Endothelial cell of umbilical vein (primary cell): ENCODE measurements at regions not wholly inside any gene's neighbourhood (a gene's known extent, or its start where the extent isn't known, plus 50 kb on each side); places are given as distances from the start of the nearest gene placed in this dataset.

Experiments
- BruUV-seq: library from RNA; stranded (reverse); fragments of 400-500 nt; replicated peaks from 2 replicates; lab custom pipeline; 2021; lab: Mats Ljungman, UMichigan
- CTCF ChIA-PET: fragments of 300-600, 350-600 bp; sonication (Branson Sonifier 250); formaldehyde crosslinking; loops from one replicate; lab custom pipeline; 2021; ENCODE audit warnings: antibody characterized with exemption, inconsistent platforms; lab: Charles Lee
- POLR2A ChIA-PET: fragments of 300-600, 350-600 bp; sonication (Branson Sonifier 250); formaldehyde crosslinking; loops from one replicate; lab custom pipeline; 2021; ENCODE audit warnings: antibody characterized with exemption, inconsistent platforms; lab: Charles Lee
- DNase-seq: peaks from one replicate; pipeline ENCODE4 v3.0.0-alpha.2; 2011; ENCODE audit warnings: low read depth, low spot score
- FAIRE-seq: peaks from 2 replicates; lab custom pipeline; 2011; peaks lifted over from hg19 to GRCh38; lab: Jason Lieb, UNC
- H2AFZ ChIP-seq: 2 replicates; pipeline ENCODE4 v1.6.0; 2012; ENCODE audit warnings: low read depth, low read length, control low read depth, inconsistent platforms
- H3K27ac ChIP-seq: 2 replicates; pipeline ENCODE4 v1.5.1; 2011; ENCODE audit warnings: low read depth, mild to moderate bottlenecking, control low read depth, low read length, moderate library complexity; ENCODE audit not compliant: insufficient read depth
- H3K27me3 ChIP-seq, 2 experiments: 2 replicates each; pipeline versions ENCODE4 v1.6.0 to v1.6.1; 2011; ENCODE audit warnings: low read length in 2 of 2, mixed read lengths in 1 of 2; ENCODE audit not compliant: control insufficient read depth in 2 of 2, insufficient read depth in 2 of 2
- H3K36me3 ChIP-seq, 2 experiments: 2 replicates in 1 of 2; 3 replicates in 1 of 2; pipeline ENCODE4 v1.5.1; 2011; ENCODE audit warnings: low read length in 2 of 2, mild to moderate bottlenecking in 1 of 2, moderate library complexity in 1 of 2; ENCODE audit not compliant: control insufficient read depth in 2 of 2, insufficient read depth in 2 of 2; ENCODE audit errors: extremely low read depth in 1 of 2
- H3K4me1 ChIP-seq: 3 replicates; pipeline ENCODE4 v1.5.1; 2011; ENCODE audit warnings: mild to moderate bottlenecking, low read length; ENCODE audit not compliant: control insufficient read depth, insufficient read depth; ENCODE audit errors: extremely low read depth
- H3K4me2 ChIP-seq: 2 replicates; pipeline ENCODE4 v1.6.1; 2011; ENCODE audit warnings: low read length, control low read depth, mixed read lengths; ENCODE audit not compliant: insufficient read depth
- H3K4me3 ChIP-seq, 3 experiments: fragments of 200-600 bp in 1 of 3; sonication (generic), shearing (Covaris generic) in 1 of 3; replicated peaks in 1 of 3; 2 replicates each; pipeline ENCODE4 v1.5.1; 2011 to 2016; ENCODE audit warnings: control low read depth in 3 of 3, low read length in 3 of 3, mild to moderate bottlenecking in 2 of 3, inconsistent platforms in 1 of 3, low read depth in 1 of 3, moderate library complexity in 1 of 3; ENCODE audit not compliant: insufficient read depth in 1 of 3
- H3K79me2 ChIP-seq: 2 replicates; pipeline ENCODE4 v1.6.0; 2012; ENCODE audit warnings: low read length, inconsistent platforms; ENCODE audit not compliant: control insufficient read depth, insufficient read depth
- H3K9ac ChIP-seq: replicated peaks from 2 replicates; pipeline ENCODE3; 2011; ENCODE audit warnings: low read length, control low read depth; ENCODE audit not compliant: insufficient read depth; ENCODE audit errors: extremely low read depth
- H3K9me1 ChIP-seq: replicated peaks from 3 replicates; pipeline ENCODE4 v1.6.0; 2011; ENCODE audit warnings: mild to moderate bottlenecking, low read length; ENCODE audit not compliant: control insufficient read depth, insufficient read depth; ENCODE audit errors: extremely low read depth
- H3K9me3 ChIP-seq: replicated peaks from 2 replicates; pipeline ENCODE4 v1.5.1; 2012; ENCODE audit warnings: low read length, inconsistent platforms; ENCODE audit not compliant: control insufficient read depth, insufficient read depth
- H4K20me1 ChIP-seq: replicated peaks from 2 replicates; pipeline ENCODE3; 2011; ENCODE audit warnings: mild to moderate bottlenecking, low read length; ENCODE audit not compliant: control insufficient read depth, insufficient read depth; ENCODE audit errors: extremely low read depth
- CTCF ChIP-seq, 2 donors: IDR thresholded peaks; 1 replicate in 1 of 2; 2 replicates in 1 of 2; pipeline ENCODE4 v1.5.1; 2011; ENCODE audit warnings: low read length in 2 of 2, mild to moderate bottlenecking in 2 of 2, moderate library complexity in 2 of 2, control low read depth in 1 of 2, inconsistent platforms in 1 of 2, low read depth in 1 of 2; ENCODE audit not compliant: insufficient read depth in 1 of 2; ENCODE audit errors: extremely low read depth in 1 of 2
- EZH2 ChIP-seq: IDR thresholded peaks from 2 replicates; pipeline ENCODE4 v1.6.1; 2012; ENCODE audit warnings: borderline replicate concordance, low read depth, mild to moderate bottlenecking, moderate library complexity, low read length, inconsistent platforms; ENCODE audit not compliant: severe bottlenecking
- FOS ChIP-seq: IDR thresholded peaks from 2 replicates; pipeline ENCODE4 v1.6.1; 2011; ENCODE audit warnings: mild to moderate bottlenecking, low read length, moderate library complexity, borderline replicate concordance; ENCODE audit not compliant: insufficient read depth
- GATA2 ChIP-seq: IDR thresholded peaks from 2 replicates; pipeline ENCODE4 v1.7.0; 2011; ENCODE audit warnings: low read depth, mild to moderate bottlenecking, moderate library complexity, mixed read lengths, low read length; ENCODE audit not compliant: insufficient read length, insufficient read depth
- JUN ChIP-seq: IDR thresholded peaks from 2 replicates; pipeline ENCODE4 v1.6.1; 2011; ENCODE audit warnings: borderline replicate concordance, low read depth; ENCODE audit not compliant: insufficient read length, insufficient read depth
- MAX ChIP-seq: IDR thresholded peaks from 2 replicates; pipeline ENCODE4 v1.6.1; 2011; ENCODE audit not compliant: insufficient read depth, insufficient read length
- MYC ChIP-seq: IDR thresholded peaks from one replicate; pipeline ENCODE4 v1.6.1; 2011; ENCODE audit warnings: mild to moderate bottlenecking, low read depth, low read length
- POLR2A ChIP-seq: IDR thresholded peaks from 2 replicates; pipeline ENCODE4 v1.6.1; 2012; ENCODE audit warnings: low read depth, mild to moderate bottlenecking, control low read depth, low read length
- POLR2AphosphoS5 ChIP-seq: IDR thresholded peaks from 2 replicates; pipeline ENCODE4 v1.6.1; 2012; ENCODE audit warnings: low read depth, mild to moderate bottlenecking, control low read depth, low read length, moderate library complexity; ENCODE audit not compliant: insufficient read depth
- dilution Hi-C: fragments of 300-500 bp; cut with MboI; formaldehyde crosslinking; loops from one replicate; pipeline ENCODE4 v1.15.0; 2019; ENCODE audit warnings: low sequenced_read_pairs; ENCODE audit not compliant: extremely low pct_ligation_motif_present
- intact Hi-C: fragments of 100-400 bp; cut with micrococcal nuclease; formaldehyde crosslinking; loops from one replicate; pipeline ENCODE4 v1.10.0; 2022

- no peak for FAIRE-seq
- Histone ChIP-seq H3K36me3 (no peaks in the 10 kb centered on the region), H3K9me3 (no peaks in the 10 kb centered on the region), H3K27ac (no peak overlapping the region), H3K4me3 (no peak overlapping the region), H3K4me2 (no peak overlapping the region), H3K9me1 (no peaks in the 10 kb centered on the region), H3K79me2 (no peaks in the 10 kb centered on the region), H2AFZ (no peak overlapping the region), H4K20me1 (no peaks in the 10 kb centered on the region), H3K9ac (no peak overlapping the region), H3K4me1 (no peaks in the 10 kb centered on the region), H3K27me3 (no peaks in the 10 kb centered on the region)
- no peak for DNase-seq
- ChIA-PET CTCF (no interaction called here), POLR2A (no interaction called here)
- intact Hi-C loops: no loop called here
- dilution Hi-C loops: no loop called here
- BruUV-seq: no TSS peak
- TF ChIP-seq POLR2AphosphoS5 (no peak), CTCF (IDR thresholded peaks at IDR 0.05; ENCODE audit: extremely low read depth in 1 of 2, insufficient read depth in 1 of 2, low read depth in 1 of 2, low read length in 2 of 2) (no peak), FOS (no peak), MAX (no peak), POLR2A (no peak), EZH2 (no peak), JUN (no peak), MYC (no peak), GATA2 (no peak)
Measured at GRCh38 chr15:87573534-87573933, 683.0 kb downstream of the NTRK3 start.
